ENCODE measurements at regions not wholly inside any gene's neighbourhood (a gene's known extent, or its start where the extent isn't known, plus 50 kb on each side); places are given as distances from the start of the nearest gene placed in this dataset.
"Not testable (repeated sequence)": the region's sequence is repeated elsewhere in the genome, so short reads cannot be mapped to it uniquely, and the experiment has no call there.

DNA sequence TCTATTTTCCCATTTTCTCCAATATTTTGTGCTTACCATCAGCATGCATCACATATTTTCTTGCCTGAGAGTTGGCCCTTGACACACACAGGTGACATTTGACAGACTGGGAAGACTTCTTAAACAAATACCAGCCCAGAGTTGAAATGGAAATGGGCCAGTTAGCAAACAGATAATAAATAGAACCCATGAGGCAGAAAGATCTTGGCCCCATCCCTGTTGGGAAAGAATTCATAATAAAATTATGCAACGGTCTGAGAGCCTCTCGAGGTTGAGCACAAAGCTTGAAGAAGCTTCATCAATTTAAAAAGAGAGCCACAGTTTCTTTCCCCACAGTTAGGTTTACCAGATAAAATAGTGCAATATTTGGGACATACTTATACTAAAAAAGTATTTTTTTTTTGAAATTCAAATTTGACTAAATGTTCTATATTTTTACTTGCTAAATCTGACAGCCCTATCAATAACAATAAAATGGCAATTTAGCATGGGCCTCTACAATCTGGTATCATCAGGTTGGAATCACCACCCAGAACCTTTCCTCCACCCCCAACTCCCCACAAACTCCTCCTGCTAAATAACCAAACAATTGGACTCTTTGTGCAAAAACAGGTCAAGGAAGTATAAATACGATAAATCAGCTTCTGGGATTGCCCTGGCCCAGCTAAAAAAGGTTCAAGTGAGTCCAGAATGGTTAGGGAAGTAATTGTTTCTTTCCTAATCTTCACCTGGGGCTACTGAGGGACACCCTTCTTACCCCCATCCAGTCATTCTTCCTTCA, 129.8 kb downstream of the CD164 start:
- H3K9me3 ChIP-seq (ENCODE audit: severe bottlenecking) = no peaks in the 10 kb centered on the region
- no peaks in the 10 kb centered on the region for H3K36me3 ChIP-seq
- H3K27me3 ChIP-seq (ENCODE audit: insufficient read depth, low read depth, severe bottlenecking) = no peaks in the 10 kb centered on the region
- no peak overlapping the region for H3K4me3 ChIP-seq (ENCODE audit: low read depth, low read length)
- H3K27ac ChIP-seq = no peak overlapping the region
- TF ChIP-seq CTCF (IDR thresholded peaks at IDR 0.05; ENCODE audit: low read depth, low read length) = no peak
- no peak for DNase-seq

DNA sequence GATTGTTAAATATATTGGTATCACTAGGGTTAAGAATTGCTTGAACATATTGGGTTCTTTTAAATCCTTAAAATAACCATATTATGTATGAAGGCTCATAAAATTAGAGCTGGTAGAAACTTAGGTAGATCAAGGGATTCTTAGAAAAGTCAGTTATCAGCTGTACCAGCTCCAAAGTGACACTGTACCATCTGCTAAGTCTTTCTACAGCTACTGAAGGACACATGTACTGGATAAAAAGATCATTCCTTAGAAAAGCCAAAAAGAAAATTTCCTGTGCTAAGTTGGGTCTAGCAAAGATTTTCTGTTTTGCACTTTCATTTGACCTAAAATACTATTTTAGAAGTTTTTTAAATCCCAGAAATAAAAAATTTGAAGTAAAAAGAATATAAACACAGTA, 130.4 kb downstream of the CD164 start:
- no peak for TF ChIP-seq CTCF (IDR thresholded peaks at IDR 0.05; ENCODE audit: low read depth, low read length)
- no peak overlapping the region for H3K4me3 ChIP-seq (ENCODE audit: low read depth, low read length)
- no peak for DNase-seq
- no peaks in the 10 kb centered on the region for H3K27me3 ChIP-seq (ENCODE audit: insufficient read depth, low read depth, severe bottlenecking)
- no peaks in the 10 kb centered on the region for H3K36me3 ChIP-seq
- H3K27ac ChIP-seq = no peak overlapping the region
- no peaks in the 10 kb centered on the region for H3K9me3 ChIP-seq (ENCODE audit: severe bottlenecking)

- H3K36me3 ChIP-seq; H3K27me3 ChIP-seq (ENCODE audit: insufficient read depth, low read depth, severe bottlenecking); DNase-seq; H3K9me3 ChIP-seq (ENCODE audit: severe bottlenecking); H3K27ac ChIP-seq; H3K4me3 ChIP-seq (ENCODE audit: low read depth, low read length): not testable (repeated sequence)
Measured at GRCh38 chr6:109250544-109251156, 131.6 kb downstream of the CD164 start.

DNA sequence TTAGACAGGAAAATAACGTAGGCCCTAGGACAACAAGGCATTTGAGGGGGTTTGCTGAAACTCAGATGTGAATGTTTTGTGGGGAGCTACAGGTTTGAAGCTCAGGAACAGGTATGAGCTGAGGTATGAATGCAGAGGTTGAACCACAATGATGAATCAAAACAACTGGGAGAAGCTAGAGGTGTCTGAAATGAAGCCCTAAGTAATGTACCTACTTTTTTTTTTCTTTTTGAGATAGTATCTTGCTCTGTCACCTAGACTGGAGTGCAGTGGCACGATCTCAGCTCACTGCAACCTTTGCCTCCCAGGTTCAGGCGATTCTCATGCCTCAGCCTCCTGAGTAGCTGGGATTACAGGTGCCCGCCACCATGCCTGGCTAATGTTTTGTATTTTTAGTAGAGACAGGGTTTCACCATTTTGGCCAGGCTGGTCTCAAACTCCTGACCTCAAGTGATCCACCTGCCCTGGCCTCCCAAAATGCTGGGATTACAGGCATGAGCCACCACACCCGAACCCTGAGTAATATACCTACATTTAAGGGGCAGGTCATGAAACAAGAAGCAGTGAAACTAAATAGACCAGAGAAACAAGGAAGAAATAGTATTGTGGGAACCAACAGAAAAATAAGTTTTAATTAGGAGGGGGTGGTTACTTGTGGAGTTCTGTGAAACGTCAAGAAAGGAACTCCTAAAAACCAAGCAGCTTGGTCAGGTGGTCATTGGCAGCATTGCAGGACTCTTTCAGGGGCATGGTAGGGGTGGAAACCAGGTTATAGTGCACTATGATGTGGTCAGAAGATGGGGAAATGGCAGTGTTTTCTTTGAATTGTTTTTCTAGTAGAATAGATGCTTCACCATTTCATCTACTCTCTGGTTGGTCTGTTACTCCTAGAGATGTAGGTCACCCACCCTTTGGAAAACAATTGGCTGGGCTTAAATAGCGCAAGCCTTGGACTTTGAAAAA, 138.1 kb downstream of the CD164 start:
- Histone ChIP-seq H3K27ac (no peak overlapping the region), H3K4me3 (ENCODE audit: low read depth, low read length) (no peak overlapping the region), H3K27me3 (ENCODE audit: insufficient read depth, low read depth, severe bottlenecking) (no peaks in the 10 kb centered on the region), H3K36me3 (no peaks in the 10 kb centered on the region), H3K9me3 (ENCODE audit: severe bottlenecking) (no peaks in the 10 kb centered on the region)
- TF ChIP-seq CTCF (IDR thresholded peaks at IDR 0.05; ENCODE audit: low read depth, low read length) = no peak
- DNase-seq = no peak

DNA sequence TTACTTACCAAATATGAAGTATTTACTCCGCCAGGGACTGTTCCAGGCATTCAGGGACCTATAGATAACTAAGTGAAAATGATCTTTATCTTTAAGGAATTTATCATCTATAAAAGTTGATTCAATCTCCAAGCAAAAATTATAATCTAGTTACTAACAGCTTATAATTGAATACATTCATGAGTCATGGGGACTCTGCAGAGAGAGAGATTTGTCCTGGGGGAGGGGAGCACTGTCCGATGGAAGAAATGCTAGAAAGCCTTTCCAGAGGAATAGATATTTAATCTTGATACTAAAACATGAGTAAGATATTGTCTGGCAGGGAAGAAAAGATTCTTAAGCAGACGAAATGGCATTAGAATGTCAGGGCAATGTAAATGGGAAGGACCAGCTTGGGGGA, 139.3 kb downstream of the CD164 start:
- Histone ChIP-seq H3K27me3 (ENCODE audit: insufficient read depth, low read depth, severe bottlenecking) (no peaks in the 10 kb centered on the region), H3K9me3 (ENCODE audit: severe bottlenecking) (no peaks in the 10 kb centered on the region), H3K4me3 (ENCODE audit: low read depth, low read length) (no peak overlapping the region), H3K36me3 (no peaks in the 10 kb centered on the region), H3K27ac (no peak overlapping the region)
- no peak for DNase-seq
- TF ChIP-seq CTCF (IDR thresholded peaks at IDR 0.05; ENCODE audit: low read depth, low read length) = no peak

GRCh38 chr6:109242029-109242428, 140.2 kb downstream of the CD164 start:
- H3K27ac ChIP-seq = no peak overlapping the region
- no peak for DNase-seq
- H3K36me3 ChIP-seq = no peaks in the 10 kb centered on the region
- H3K9me3 ChIP-seq (ENCODE audit: severe bottlenecking) = no peaks in the 10 kb centered on the region
- H3K27me3 ChIP-seq (ENCODE audit: insufficient read depth, low read depth, severe bottlenecking) = no peaks in the 10 kb centered on the region
- no peak overlapping the region for H3K4me3 ChIP-seq (ENCODE audit: low read depth, low read length)
- TF ChIP-seq CTCF (IDR thresholded peaks at IDR 0.05; ENCODE audit: low read depth, low read length) = no peak

All from WERI-Rb-1 (cell line).